Activated CD4-positive, alpha-beta T cell treated with anti-CD3 and anti-CD28 coated beads, Interleukin-2, amount 50 U/mL, for 4 hours (primary cell): ENCODE measurements at regions not wholly inside any gene's neighbourhood (a gene's known extent, or its start where the extent isn't known, plus 50 kb on each side); places are given as distances from the start of the nearest gene placed in this dataset.

Experiments used
- DNase-seq, 2 experiments: peaks; one replicate each; pipeline ENCODE4 v3.0.0-alpha.2; 2020

DNA sequence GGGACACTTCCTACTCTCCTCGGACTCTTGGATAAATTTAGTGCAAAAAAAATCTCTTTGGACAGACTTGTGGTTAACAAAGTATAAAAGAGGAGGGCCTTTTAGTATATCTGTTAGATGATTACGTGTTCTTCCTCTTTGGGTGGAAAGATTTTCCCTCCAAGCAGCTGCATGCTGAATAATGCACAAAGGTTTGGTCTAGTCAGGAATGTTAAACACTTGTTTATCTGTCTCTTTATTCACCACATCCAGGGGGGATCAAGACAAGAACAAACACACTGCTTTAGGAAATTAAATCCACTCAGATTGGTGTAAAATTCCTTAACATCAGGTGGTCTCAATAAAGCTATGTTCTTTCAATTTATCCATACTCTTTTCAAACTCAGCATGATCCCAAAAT lies 260.9 kb upstream of the CHD6 start:
- no peak for DNase-seq

GRCh38 chr20:41877911-41878310 lies 259.7 kb upstream of the CHD6 start:
- DNase-seq = no peak

GRCh38 chr20:41874658-41875057 lies 256.5 kb upstream of the CHD6 start:
- DNase-seq = no peak

DNA sequence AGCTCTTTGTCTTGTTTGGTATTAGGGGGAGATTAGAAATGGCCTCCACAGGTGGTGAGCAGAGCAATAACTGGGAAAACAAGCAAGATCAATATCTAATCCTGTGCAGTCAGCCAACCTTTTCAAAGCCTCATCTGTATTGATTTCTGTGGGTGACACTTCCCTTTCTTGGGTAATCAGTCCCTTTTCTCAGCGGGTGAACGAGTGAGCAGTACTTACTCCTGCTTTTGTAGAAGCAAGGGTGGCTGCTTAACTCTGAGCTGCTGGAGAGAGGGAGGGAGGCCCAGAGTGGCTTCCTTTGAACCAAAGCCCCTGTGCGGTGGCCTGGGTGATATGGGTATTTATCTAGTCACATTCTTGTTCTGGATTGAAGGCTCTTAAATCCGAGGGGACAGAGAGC lies 254.8 kb upstream of the CHD6 start:
- DNase-seq = no peak

GRCh38 chr20:41870869-41871462 lies 252.8 kb upstream of the CHD6 start:
- no peak for DNase-seq

DNA sequence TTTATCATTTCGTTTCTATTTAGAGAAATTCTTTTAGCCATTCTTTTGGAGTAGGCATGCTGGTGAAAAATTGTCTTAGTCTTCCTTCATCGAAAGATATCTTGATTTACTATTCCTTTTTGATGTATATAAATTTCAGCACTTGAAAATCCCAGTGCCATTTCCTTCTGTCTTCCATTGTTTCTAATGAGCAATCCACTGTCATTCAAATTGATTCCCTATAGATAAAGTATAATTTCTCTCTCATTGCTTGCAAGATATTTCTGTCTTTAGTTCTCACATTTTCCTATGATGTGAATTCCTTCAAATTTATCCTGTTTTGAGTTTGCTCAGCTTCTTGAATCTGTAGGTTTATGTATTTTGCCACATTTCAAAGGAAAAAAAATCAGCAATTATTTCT lies 251.1 kb upstream of the CHD6 start:
- no peak for DNase-seq

- DNase-seq = no peak
Observed at GRCh38 chr20:41865938-41866337, 247.8 kb upstream of the CHD6 start.

DNA sequence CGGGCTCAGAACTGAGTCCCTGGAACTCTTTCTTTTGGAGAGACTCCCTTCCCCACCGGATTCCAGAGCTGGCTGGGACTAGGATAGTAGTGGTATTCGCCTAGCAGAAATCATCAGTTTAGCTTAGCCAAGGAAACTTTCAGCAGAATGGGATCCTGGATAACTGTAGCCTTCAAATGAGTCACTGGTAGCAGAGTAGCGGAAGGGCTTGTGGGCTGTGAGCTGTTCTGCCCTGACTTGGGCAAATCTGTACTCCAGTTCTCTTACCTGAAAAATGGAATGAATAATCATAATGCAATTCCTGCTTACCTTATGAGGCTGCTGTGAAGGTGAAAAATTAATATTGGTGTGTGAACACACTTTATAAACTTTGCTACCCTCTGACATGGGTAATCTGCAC lies 244.3 kb upstream of the CHD6 start:
- no peak for DNase-seq

GRCh38 chr20:41861772-41862422 lies 243.7 kb upstream of the CHD6 start:
- no peak for DNase-seq

DNA sequence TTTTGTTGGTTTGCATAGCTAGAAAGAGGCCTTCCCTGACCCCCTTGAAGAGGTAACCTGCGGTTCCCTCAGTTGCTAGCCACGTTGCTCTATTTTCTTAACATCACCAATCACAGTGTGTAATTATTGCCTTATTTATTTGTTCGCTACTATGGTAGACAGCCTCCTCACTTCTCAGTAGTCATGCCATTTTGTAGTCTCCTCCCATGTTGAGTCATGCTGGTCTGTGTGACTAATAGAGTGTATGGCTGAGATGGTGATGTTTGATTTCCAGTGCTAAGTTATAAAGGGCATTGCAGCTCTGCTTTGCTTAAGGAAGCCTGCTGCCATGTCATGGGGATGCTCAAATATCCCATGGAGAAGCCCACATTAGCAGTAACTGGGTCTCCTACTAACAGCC lies 236.6 kb upstream of the CHD6 start:
- DNase-seq = no peak

- DNase-seq = no peak
Observed at GRCh38 chr20:41853806-41854205, 235.6 kb upstream of the CHD6 start.

DNA sequence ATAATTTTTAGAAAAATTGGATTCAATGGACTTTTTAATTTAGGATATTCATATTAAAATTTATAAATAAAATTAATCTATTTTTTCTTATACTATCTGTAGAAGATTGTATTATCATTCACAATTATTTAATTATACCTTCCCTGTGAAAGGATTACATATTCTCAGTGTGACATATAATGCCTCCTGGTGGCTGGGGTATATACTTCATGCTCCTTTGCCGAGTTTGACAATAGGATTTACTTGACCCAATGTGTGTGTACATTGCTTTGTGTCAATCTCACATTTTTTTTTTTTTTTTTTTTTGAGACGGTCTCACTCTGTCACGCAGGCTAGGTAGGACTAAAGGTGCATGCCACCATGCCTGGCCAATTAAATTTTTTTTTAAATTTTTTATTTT lies 230.0 kb upstream of the CHD6 start:
- DNase-seq = no peak

DNA sequence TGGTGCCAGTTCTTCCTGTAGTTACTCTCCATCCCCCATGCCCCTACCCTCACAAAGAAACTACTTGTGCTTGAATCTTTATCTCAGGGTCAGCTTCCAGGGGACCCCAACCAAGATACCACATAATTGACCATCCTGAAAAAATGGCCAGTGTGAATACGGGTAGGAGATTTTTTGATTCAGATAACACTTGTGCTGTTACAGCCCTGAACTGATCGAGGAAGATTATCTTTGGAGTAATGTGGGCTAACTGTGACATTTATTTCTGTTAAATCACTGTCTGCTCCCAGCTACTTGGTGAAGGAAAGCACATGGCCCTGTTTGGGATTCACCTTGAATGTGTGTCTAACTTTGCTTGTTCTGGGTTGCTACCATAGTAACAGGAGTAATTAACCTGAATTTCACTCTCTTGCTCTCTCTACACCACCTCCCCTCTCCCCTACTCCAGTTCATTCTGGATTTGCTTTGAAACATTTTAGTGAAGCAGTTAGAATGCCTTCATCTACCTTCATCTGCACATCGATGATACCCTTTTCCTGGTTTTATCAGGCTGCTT lies 219.6 kb upstream of the CHD6 start:
- DNase-seq = no peak

- DNase-seq = no peak
Observed at GRCh38 chr20:41833739-41834138, 215.6 kb upstream of the CHD6 start.

DNA sequence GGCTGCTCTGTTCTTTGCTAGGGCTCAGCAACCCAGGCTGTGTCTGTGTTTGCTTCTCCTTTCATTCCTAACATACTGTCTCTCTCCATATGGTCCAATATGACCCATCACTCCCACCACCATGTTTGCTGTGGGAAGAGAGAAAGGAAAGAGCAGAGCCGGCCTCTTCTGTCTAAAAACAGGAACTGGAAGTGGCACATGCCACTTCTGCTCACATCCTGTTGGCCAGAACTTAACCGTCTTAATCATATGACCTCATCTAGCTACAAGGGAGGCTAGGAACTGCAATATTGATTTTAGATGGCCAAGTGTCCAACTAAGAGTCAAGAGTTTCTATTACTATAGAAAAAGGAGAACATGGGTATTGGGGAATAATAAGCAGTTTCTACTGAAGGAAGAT lies 212.5 kb upstream of the CHD6 start:
- no peak for DNase-seq

- DNase-seq = no peak
Observed at GRCh38 chr20:41819436-41819835, 201.3 kb upstream of the CHD6 start.

DNA sequence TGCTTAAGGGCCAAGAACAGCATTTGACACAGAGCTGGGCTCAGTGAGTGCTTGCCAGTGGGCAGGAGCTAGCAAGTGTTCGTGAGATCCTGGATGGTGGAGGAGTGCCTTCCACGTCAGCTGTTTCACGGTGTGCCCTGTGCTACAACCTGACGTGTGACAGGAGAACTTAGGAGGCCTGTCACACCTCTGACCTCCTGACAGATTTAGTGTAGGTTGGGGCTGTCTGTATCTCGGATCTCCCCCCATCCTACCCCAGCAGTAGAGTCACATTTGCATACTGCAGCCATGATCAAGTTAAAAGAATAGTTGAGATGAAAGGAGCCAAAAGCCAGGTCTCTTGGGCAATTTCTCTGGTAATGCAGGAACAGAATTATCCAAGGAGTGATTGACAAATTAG lies 200.8 kb upstream of the CHD6 start:
- DNase-seq = no peak

GRCh38 chr20:41818369-41818768 lies 200.2 kb upstream of the CHD6 start:
- no peak for DNase-seq

GRCh38 chr20:41811456-41811855 lies 193.3 kb upstream of the CHD6 start:
- no peak for DNase-seq

DNA sequence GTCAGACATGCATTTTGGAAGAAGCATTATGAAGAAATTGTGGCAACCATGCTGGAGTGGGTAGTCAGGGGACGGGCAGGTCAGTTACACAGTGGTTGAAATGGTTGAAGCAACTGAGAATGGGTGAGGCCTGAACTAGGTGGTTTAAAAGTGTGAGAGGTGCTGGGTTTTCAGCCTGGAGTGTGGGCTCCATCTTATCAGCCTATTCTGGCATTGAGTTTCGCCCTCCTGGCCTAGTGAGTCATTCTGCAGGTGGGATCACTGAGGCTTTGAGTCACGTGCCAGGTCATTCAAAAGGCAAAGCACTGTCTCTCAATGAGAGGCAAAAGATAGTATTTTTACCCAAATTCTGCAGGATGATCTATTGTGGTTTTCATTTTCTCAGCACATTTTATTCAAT lies 181.9 kb upstream of the CHD6 start:
- DNase-seq = no peak

DNA sequence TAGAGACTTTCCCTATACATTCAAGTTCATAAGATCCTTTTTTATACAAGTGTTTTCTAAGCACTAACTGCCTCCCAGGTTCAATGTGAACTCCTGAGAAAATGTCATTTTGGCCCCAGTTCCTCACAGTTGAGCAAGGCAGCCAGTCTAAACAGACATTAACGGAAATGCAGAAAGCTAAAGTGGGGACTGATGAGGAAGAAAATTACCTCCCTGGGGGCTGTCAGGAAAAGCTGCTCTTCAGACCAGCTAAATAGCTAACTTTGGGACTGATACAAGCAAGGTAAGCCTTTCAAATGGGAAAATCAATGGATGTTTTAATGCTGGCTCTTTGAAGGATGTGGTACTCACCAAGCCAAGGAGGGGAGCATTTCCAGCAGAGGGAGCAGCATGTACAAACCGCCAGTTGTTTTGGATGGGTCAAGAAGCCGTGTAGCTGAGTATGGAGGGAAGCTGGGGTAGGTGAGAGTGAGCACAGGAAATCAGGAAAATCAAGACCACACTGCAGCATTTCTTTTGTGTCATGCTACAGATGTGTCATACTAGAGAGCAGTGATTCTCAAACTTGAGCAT lies 180.8 kb upstream of the CHD6 start:
- DNase-seq = no peak

- DNase-seq = no peak
Observed at GRCh38 chr20:41786158-41786557, 168.0 kb upstream of the CHD6 start.

DNA sequence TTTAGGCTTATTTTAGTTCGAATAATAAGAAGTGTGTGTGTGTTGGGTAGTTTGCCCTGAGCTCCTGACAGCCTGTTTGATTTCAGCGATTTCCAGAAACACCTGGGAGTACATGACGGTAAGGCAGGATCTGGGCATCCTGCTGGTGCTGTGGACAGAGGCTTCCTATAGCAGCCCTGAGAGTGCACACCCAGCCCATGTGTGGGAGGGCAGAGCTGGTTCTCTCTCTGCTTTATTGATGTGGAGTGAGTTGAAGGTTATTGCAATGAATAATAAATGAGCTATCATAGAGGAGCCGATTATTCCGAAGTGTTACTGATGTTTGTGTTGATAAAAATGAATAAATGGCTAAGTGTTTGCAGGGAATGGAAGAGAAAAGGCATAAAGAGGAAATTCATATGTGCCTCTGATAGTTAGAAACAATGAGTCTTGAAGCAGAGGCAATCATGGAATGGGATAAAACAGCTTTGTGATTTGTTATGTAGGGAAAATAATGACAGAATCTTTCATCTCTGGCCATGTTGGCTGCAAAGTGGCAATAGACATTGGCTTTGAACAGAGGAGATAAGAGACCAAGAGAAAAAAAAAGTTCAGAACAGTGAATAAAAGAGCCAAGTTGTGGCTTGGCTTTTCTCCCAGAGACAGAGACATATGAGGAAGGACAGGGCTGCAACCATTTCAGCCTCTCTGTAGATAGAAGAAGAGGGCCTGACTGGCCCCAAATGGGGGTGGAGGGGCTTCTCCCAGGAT lies 166.2 kb upstream of the CHD6 start:
- no peak for DNase-seq
